Esophagus squamous epithelium (tissue), 5 donors: ENCODE measurements at regions not wholly inside any gene's neighbourhood (a gene's known extent, or its start where the extent isn't known, plus 50 kb on each side); places are given as distances from the start of the nearest gene placed in this dataset.

Source experiments
- DNase-seq: peaks from one replicate; lab custom pipeline; 2025; lab: John Stamatoyannopoulos, UW
- H3K27ac ChIP-seq, 4 donors: fragments of 200-600 bp; sonication (generic); one replicate each; pipeline ENCODE4 v1.5.1; 2016 to 2019; ENCODE audit warnings: mild to moderate bottlenecking in 1 of 4
- H3K27me3 ChIP-seq, 4 donors: fragments of 200-600 bp; sonication (generic); 1 replicate in 3 of 4; 2 replicates in 1 of 4; pipeline versions ENCODE4 v1.5.1 to v1.6.0; 2017 to 2021; ENCODE audit warnings: antibody characterized with exemption in 1 of 4
- H3K36me3 ChIP-seq, 3 donors: fragments of 200-600 bp; sonication (generic); one replicate each; pipeline ENCODE4 v1.5.1; 2016 to 2019
- H3K4me1 ChIP-seq, 3 donors: fragments of 200-600 bp; sonication (generic); one replicate each; pipeline ENCODE4 v1.5.1; 2017 to 2019
- H3K4me3 ChIP-seq, 4 donors: fragments of 200-600 bp; sonication (generic); 1 replicate in 3 of 4; 2 replicates in 1 of 4; pipeline ENCODE4 v1.5.1; 2016 to 2019; ENCODE audit warnings: mild to moderate bottlenecking in 2 of 4, moderate library complexity in 1 of 4
- H3K9me3 ChIP-seq, 3 donors: fragments of 200-600 bp; sonication (generic); one replicate each; pipeline ENCODE4 v1.5.1; 2016 to 2019
- POLR2A ChIP-seq, 4 donors: fragments of 450-650 bp; IDR thresholded peaks; one replicate each; pipeline ENCODE4 v1.6.1; 2017; ENCODE audit warnings: antibody characterized with exemption in 4 of 4, mild to moderate bottlenecking in 4 of 4, moderate library complexity in 3 of 4
- WGBS, 2 donors: methylation state at CpG; one replicate each; pipeline ENCODE4 v1.1.5; 2018; 5-methylcytosine and 5-hydroxymethylcytosine counted together
- intact Hi-C: fragments of 100-400 bp; cut with DNase I; formaldehyde crosslinking; loops from one replicate; pipeline ENCODE4 v1.15.0; 2022
- TF ChIP-seq, protein P1 (sequence below), 6 experiments: fragments of 450-650 bp in 4 of 6; fragments of 200-600 bp in 2 of 6; sonication (generic) in 2 of 6; IDR thresholded peaks; one replicate each; pipeline ENCODE4 v1.5.1; 2016 to 2019; ENCODE audit warnings: antibody characterized with exemption in 6 of 6, mild to moderate bottlenecking in 4 of 6, moderate library complexity in 4 of 6
- donor health status: DM: yes; HTN: yes; CAD: no.

DNA sequence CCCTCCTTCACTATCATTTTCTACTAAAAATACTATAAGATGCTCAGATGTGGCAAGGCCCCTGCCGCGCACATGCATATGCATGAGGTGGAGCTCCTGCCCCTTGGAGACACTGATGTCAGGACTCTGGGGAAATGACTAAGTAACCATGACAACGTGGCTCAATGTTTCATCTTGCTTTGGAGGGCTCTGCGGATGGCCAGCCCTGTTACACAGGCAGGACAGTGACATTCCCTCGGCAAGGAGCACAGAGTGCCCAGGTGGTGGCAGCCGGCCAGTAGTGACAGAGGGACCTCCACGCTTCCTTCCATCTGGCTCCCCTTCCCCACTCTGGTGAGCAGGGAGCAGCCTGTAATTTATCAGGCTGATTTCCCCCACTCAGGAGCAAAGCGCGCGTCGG lies 364.1 kb downstream of the SS18 start:
- Histone ChIP-seq H3K27me3 (no peaks in the 10 kb centered on the region), H3K4me3 (no peak overlapping the region), H3K4me1 (no peaks in the 10 kb centered on the region), H3K36me3 (no peaks in the 10 kb centered on the region), H3K9me3 (no peaks in the 10 kb centered on the region), H3K27ac (no peak overlapping the region)
- no peak for DNase-seq
- WGBS, 2 donors, result 44 to 57% methylated on average over 5 to 10 of the region's 11 CpGs
- intact Hi-C loops, result no loop called here
- TF ChIP-seq POLR2A (IDR thresholded peaks at IDR 0.05), result no peak
- TF ChIP-seq, protein P1, sequence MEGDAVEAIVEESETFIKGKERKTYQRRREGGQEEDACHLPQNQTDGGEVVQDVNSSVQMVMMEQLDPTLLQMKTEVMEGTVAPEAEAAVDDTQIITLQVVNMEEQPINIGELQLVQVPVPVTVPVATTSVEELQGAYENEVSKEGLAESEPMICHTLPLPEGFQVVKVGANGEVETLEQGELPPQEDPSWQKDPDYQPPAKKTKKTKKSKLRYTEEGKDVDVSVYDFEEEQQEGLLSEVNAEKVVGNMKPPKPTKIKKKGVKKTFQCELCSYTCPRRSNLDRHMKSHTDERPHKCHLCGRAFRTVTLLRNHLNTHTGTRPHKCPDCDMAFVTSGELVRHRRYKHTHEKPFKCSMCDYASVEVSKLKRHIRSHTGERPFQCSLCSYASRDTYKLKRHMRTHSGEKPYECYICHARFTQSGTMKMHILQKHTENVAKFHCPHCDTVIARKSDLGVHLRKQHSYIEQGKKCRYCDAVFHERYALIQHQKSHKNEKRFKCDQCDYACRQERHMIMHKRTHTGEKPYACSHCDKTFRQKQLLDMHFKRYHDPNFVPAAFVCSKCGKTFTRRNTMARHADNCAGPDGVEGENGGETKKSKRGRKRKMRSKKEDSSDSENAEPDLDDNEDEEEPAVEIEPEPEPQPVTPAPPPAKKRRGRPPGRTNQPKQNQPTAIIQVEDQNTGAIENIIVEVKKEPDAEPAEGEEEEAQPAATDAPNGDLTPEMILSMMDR (IDR thresholded peaks at IDR 0.05), result no peak

DNA sequence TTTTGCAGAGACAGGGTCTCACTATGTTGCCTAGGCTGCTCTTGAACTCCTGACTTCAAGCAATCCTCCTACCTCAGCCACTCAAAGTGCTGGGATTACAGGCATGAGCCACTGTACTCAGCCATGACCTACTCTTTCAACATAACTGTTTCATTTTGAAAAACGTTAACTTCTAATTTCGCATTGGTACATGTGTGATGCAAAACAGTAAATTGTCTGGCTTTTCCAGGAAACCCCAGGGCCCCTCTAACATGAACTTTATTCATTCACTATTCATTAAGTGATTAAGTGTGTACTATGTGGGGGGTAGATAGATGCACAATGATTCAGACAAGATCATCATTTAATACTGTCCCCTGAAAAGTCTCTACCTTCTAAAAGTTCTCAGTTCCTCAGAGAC lies 364.9 kb downstream of the SS18 start:
- Histone ChIP-seq H3K27ac (no peak overlapping the region), H3K36me3 (no peaks in the 10 kb centered on the region), H3K4me1 (no peaks in the 10 kb centered on the region), H3K9me3 (no peaks in the 10 kb centered on the region), H3K27me3 (no peaks in the 10 kb centered on the region), H3K4me3 (no peak overlapping the region)
- intact Hi-C loops, result no loop called here
- WGBS, 2 donors, result 74 to 81% methylated on average over 2 of the region's 2 CpGs
- no peak for DNase-seq
- TF ChIP-seq POLR2A (IDR thresholded peaks at IDR 0.05), result no peak
- TF ChIP-seq, protein P1 (IDR thresholded peaks at IDR 0.05), result no peak

DNA sequence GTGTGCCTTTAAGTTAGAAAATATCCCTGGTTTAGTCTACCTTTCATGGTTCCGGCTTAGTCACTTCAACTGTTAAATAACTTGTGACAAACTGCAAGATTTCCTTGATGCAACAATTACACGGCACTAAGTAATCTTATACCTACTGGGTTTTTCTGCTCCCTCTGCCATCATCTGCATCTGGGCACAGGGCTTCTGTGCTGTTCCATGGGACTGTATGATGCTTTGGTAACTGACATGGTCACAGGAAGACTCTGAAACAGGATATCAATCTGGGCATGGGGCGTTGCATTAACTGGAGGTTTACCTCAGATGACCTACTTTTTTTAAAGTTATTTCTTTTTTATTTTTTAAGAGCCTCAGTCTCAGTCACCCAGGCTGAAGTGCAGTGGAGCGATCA lies 365.4 kb downstream of the SS18 start:
- DNase-seq, result no peak
- H3K4me1 ChIP-seq, result no peaks in the 10 kb centered on the region
- H3K4me3 ChIP-seq, result no peak overlapping the region
- H3K27ac ChIP-seq, result no peak overlapping the region
- TF ChIP-seq, protein P1 (IDR thresholded peaks at IDR 0.05), result no peak
- no peak for TF ChIP-seq POLR2A (IDR thresholded peaks at IDR 0.05)
- H3K36me3 ChIP-seq, result no peaks in the 10 kb centered on the region
- intact Hi-C loops, result no loop called here
- no peaks in the 10 kb centered on the region for H3K27me3 ChIP-seq
- H3K9me3 ChIP-seq, result no peaks in the 10 kb centered on the region
- WGBS, 2 donors, result 70 to 79% methylated on average over 4 of the region's 4 CpGs

DNA sequence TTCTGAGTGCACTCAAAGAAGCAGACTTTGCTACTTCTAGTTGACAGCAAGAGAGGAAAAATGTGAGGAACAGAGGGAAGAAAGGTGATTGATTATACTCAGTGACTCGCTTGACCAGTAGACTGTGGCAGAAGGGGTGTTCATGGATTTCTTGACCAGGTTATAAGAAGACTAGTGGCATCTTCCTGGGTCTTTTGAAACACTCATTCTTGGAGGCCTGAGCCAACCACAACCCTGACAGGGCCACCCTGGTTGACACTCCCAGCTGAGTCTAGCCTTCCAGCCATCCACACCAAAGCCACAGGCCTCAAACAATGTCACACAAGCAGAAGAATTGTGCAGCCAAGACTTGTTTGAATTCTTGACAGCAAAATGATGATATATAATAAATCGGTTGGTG lies 366.3 kb downstream of the SS18 start:
- Histone ChIP-seq H3K36me3 (no peaks in the 10 kb centered on the region), H3K9me3 (no peaks in the 10 kb centered on the region), H3K4me1 (no peaks in the 10 kb centered on the region), H3K27me3 (no peaks in the 10 kb centered on the region), H3K27ac (no peak overlapping the region), H3K4me3 (no peak overlapping the region)
- TF ChIP-seq, protein P1 (IDR thresholded peaks at IDR 0.05), result no peak
- TF ChIP-seq POLR2A (IDR thresholded peaks at IDR 0.05), result no peak
- intact Hi-C loops, result no loop called here
- 78 to 86% methylated on average over 2 of the region's 2 CpGs for WGBS, 2 donors
- DNase-seq, result no peak

DNA sequence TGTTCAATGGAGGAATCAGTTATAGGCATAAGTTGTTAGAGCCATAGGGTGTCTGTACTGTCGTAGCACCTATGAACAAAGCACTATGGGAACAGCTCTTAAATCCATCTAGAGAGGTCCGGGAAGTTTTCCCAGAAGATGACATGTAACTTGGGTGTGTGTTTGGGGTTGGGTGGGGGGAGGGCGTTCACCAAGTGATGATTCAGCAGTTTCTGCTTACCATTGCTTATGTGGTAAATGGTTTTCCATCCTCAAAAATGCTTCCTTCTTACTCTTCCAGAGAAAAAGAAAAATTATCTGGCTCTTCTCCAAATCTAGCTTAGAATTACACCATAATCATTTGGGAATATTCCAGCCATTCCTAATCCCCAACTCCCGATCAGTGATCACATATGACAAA lies 361.1 kb upstream of the ZNF521 start:
- 63 to 80% methylated on average over 4 of the region's 4 CpGs for WGBS, 2 donors
- H3K36me3 ChIP-seq, result no peaks in the 10 kb centered on the region
- H3K27me3 ChIP-seq, result no peaks in the 10 kb centered on the region
- H3K9me3 ChIP-seq, result peaks cover 0 to 8% (median 0%) of the 10 kb centered on the region in 3 donors
- intact Hi-C loops, result no loop called here
- DNase-seq, result no peak
- no peak for TF ChIP-seq POLR2A (IDR thresholded peaks at IDR 0.05)
- no peak overlapping the region for H3K27ac ChIP-seq
- H3K4me1 ChIP-seq, result no peaks in the 10 kb centered on the region
- H3K4me3 ChIP-seq, result no peak overlapping the region

DNA sequence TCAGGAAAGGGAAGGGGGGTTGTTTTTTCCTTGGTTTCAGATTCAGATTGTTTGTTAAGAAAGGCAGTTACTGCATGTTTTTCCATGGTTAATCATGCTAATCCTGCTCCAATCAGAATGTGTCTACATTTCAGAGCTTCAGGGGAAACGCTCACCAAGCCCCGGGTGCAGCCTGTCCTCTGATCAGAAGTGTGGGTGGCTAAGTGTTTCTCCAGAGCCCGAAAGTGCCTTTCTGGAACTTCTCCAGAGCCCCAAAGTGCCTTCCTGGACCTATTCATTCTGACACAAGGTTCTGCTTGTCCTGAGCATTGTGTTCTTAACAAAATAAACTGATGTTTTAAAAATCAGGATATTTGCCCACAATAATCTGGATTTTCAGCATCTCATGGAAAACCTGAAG lies 359.0 kb upstream of the ZNF521 start:
- Histone ChIP-seq H3K4me1 (no peaks in the 10 kb centered on the region), H3K4me3 (no peak overlapping the region), H3K9me3 (peaks cover 0 to under 1% (median 0%) of the 10 kb centered on the region in 3 donors), H3K36me3 (no peaks in the 10 kb centered on the region), H3K27ac (no peak overlapping the region), H3K27me3 (no peaks in the 10 kb centered on the region)
- DNase-seq, result no peak
- TF ChIP-seq, protein P1 (IDR thresholded peaks at IDR 0.05), result no peak
- no peak for TF ChIP-seq POLR2A (IDR thresholded peaks at IDR 0.05)
- intact Hi-C loops, result no loop called here
- 40 to 60% methylated on average over 1 to 3 of the region's 3 CpGs for WGBS, 2 donors
